OCI-LY7 (cell line): ENCODE measurements at regions not wholly inside any gene's neighbourhood (a gene's known extent, or its start where the extent isn't known, plus 50 kb on each side); places are given as distances from the start of the nearest gene placed in this dataset.

Experiments
- CTCF ChIP-seq: fragments of 200-600 bp; sonication (generic); conservative IDR thresholded peaks from 2 replicates; pipeline ENCODE4 v1.5.1; 2014; ENCODE audit warnings: mild to moderate bottlenecking, antibody characterized with exemption, low read length, moderate library complexity, mixed read lengths
- EZH2phosphoT487 ChIP-seq: fragments of 200-600 bp; sonication (generic); IDR thresholded peaks from 2 replicates; pipeline ENCODE4 v1.6.1; 2018; ENCODE audit warnings: low read depth, borderline replicate concordance, mild to moderate bottlenecking, mixed run types, antibody characterized with exemption, low read length, moderate library complexity, mixed read lengths

GRCh38 chr1:185396126-185396525, 79.1 kb upstream of the IVNS1ABP start:
- TF ChIP-seq CTCF (no peak), EZH2phosphoT487 (no peak)
